Erythroblast (primary cell): ENCODE measurements at regions not wholly inside any gene's neighbourhood (a gene's known extent, or its start where the extent isn't known, plus 50 kb on each side); places are given as distances from the start of the nearest gene placed in this dataset.

ENCODE experiments used
- GATA1 ChIP-seq: IDR thresholded peaks from 2 replicates; pipeline ENCODE4 v1.6.1; 2011; ENCODE audit warnings: low read depth, mild to moderate bottlenecking, control low read depth, low read length, moderate library complexity
- POLR2A ChIP-seq: IDR thresholded peaks from 2 replicates; pipeline ENCODE4 v1.6.1; 2011; ENCODE audit warnings: mild to moderate bottlenecking, low read length

DNA sequence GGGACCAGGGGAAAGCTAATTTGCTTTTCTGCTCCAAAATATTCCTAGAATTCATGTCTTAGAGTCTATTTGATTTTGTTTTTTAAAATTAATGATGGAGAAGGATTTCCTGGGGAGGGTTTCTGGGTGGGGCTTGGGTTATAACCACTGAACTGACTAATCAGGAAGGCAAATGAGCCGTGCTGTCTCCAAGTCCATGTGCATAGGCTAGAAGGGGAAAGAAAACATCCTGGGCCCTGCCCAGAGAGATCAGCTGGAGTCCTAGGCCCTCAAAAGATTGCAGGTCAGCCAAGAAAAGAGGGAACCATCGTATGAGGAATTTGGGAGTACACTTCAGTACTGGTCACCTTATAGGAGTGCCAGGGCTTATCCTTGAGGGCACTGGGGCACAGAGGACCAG lies 480.2 kb upstream of the CELF4 start:
- TF ChIP-seq POLR2A, result no peak
- TF ChIP-seq GATA1, result no peak
